BJ (cell line): ENCODE measurements at regions not wholly inside any gene's neighbourhood (a gene's known extent, or its start where the extent isn't known, plus 50 kb on each side); places are given as distances from the start of the nearest gene placed in this dataset.
A peak's percentile ranks its signal among the peaks of the same experiment; 100 is the strongest.

ENCODE experiments used
- CTCF ChIA-PET: fragments of 350-600 bp; formaldehyde crosslinking; extraction: SDS; loops from one replicate; lab custom pipeline; 2021; ENCODE audit warnings: antibody characterized with exemption, inconsistent platforms; lab: Yijun Ruan, JAX
- POLR2A ChIA-PET: fragments of 300-600 bp; sonication (Branson Sonifier 250); formaldehyde crosslinking; extraction: SDS; loops from one replicate; lab custom pipeline; 2021; ENCODE audit warnings: antibody characterized with exemption; lab: Charles Lee
- DNase-seq: peaks from one replicate; pipeline ENCODE4 v3.0.0-alpha.2; 2011; ENCODE audit warnings: low read depth
- H3K27me3 ChIP-seq: 2 replicates; pipeline ENCODE4 v1.6.0; 2011; ENCODE audit warnings: low read length; ENCODE audit not compliant: control insufficient read depth, insufficient read depth
- H3K36me3 ChIP-seq: 2 replicates; pipeline ENCODE4 v1.5.1; 2011; ENCODE audit warnings: low read length; ENCODE audit not compliant: control insufficient read depth, insufficient read depth
- H3K4me3 ChIP-seq: 2 replicates; pipeline ENCODE4 v1.5.1; 2011; ENCODE audit warnings: low read depth, mild to moderate bottlenecking, control low read depth, low read length
- TF ChIP-seq, protein P1 (sequence below): IDR thresholded peaks from 2 replicates; pipeline ENCODE4 v1.5.1; 2011; ENCODE audit warnings: low read depth, mild to moderate bottlenecking, control low read depth, inconsistent platforms, low read length, moderate library complexity; ENCODE audit not compliant: insufficient read depth

DNA sequence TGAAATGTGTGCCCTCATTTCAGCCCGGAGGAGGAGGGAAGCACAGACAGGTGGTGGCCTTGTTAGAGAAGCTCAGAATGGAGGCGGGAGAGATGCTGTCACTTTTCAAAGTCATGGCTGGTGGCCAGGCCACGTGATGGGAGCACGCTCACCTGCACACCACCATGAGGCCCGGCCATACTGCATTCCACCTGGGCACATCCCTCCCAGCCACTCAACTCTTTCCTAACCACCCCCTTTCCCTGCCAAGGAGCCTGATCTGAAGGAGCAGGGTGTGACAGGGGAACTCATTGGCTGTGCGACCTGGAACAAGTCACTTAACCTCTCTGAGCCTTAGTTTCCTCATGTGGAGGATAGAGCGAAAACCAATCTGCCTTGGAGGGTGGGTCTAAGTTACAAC is 364.5 kb downstream of the CTTN start:
- POLR2A ChIA-PET, result no interaction called here
- Histone ChIP-seq H3K27me3 (no peaks in the 10 kb centered on the region), H3K4me3 (no peak overlapping the region), H3K36me3 (no peaks in the 10 kb centered on the region)
- TF ChIP-seq, protein P1, sequence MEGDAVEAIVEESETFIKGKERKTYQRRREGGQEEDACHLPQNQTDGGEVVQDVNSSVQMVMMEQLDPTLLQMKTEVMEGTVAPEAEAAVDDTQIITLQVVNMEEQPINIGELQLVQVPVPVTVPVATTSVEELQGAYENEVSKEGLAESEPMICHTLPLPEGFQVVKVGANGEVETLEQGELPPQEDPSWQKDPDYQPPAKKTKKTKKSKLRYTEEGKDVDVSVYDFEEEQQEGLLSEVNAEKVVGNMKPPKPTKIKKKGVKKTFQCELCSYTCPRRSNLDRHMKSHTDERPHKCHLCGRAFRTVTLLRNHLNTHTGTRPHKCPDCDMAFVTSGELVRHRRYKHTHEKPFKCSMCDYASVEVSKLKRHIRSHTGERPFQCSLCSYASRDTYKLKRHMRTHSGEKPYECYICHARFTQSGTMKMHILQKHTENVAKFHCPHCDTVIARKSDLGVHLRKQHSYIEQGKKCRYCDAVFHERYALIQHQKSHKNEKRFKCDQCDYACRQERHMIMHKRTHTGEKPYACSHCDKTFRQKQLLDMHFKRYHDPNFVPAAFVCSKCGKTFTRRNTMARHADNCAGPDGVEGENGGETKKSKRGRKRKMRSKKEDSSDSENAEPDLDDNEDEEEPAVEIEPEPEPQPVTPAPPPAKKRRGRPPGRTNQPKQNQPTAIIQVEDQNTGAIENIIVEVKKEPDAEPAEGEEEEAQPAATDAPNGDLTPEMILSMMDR, result no peak
- no peak for DNase-seq
- CTCF ChIA-PET, result interaction anchor here (1.1 kb wide), 1 partner anchor 320 kb away, joined by 3 read pairs; no protein-coding TSS in a partner anchor

DNA sequence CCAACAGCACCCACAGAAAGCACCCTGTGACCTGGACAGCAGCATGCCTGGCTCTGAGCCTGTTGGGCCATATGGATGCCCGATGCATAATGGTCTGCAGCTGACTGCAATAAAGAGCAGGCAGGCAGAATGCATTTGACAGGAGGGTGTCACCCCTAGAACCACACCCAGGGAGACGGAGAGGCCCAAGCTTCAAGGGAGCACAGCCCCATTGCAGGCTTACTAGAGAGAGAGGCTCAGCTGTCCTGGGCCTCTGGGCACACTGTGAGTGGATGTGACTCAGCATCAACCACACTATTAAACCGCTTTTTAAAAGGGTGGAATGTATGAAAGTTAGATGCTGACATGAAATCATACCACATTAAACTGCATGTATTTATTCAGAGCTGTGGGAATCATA is 365.3 kb downstream of the CTTN start:
- H3K27me3 ChIP-seq, result no peaks in the 10 kb centered on the region
- no peaks in the 10 kb centered on the region for H3K36me3 ChIP-seq
- DNase-seq, result peak; percentile 59
- ChIA-PET POLR2A (no interaction called here), CTCF (interaction anchor here (1.1 kb wide), 1 partner anchor 321 kb away, joined by 3 read pairs; no protein-coding TSS in a partner anchor)
- TF ChIP-seq, protein P1, result no peak
- H3K4me3 ChIP-seq, result no peak overlapping the region

DNA sequence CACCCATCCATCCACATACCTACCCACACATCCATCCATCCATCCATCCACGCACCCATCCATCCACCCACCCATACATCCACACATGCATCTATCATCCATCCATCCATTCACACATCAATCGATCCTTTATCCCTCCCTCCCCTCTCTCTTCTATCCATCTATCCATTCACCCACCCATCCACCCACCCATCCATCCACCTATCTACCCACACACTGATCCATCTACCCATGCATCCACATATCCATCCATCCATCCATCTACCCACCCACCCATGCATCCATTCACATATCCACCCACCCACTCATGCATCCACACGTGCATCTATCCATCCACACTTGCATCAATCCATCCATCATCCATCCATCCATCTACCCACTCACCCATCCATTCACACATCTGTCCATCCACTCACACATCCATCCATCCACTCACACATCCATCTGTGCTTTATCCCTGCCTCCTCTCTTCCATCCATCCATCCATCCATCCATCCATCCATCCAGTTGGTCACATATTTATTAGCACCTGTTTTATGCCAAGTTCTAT is 366.1 kb downstream of the CTTN start:
- ChIA-PET CTCF (no interaction called here), POLR2A (no interaction called here)
- no peak overlapping the region for H3K4me3 ChIP-seq
- TF ChIP-seq, protein P1, result no peak
- H3K27me3 ChIP-seq, result no peaks in the 10 kb centered on the region
- H3K36me3 ChIP-seq, result no peaks in the 10 kb centered on the region
- no peak for DNase-seq

DNA sequence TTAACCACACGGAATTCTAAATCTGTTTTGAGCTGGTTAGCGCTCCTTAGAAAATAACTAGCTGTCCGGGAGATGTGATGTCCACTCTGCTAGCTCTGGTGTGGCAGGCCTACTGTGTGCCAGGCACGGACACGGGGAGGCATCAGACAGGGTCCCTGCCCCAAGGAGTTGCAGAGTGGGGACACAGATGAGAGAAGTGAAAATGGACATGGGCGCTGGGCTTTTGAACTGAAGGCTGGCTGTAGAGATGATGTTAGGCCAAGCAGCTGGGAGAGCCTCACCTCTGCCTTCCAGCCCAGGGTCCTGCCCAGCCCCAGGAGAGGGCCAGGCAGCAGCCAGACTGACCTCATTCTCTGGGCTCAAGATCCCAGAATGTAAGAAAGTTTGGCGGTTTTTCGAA is 368.6 kb downstream of the CTTN start:
- Histone ChIP-seq H3K4me3 (no peak overlapping the region), H3K27me3 (no peaks in the 10 kb centered on the region), H3K36me3 (no peaks in the 10 kb centered on the region)
- POLR2A ChIA-PET, result no interaction called here
- CTCF ChIA-PET, result no interaction called here
- TF ChIP-seq, protein P1, result no peak
- DNase-seq, result no peak

DNA sequence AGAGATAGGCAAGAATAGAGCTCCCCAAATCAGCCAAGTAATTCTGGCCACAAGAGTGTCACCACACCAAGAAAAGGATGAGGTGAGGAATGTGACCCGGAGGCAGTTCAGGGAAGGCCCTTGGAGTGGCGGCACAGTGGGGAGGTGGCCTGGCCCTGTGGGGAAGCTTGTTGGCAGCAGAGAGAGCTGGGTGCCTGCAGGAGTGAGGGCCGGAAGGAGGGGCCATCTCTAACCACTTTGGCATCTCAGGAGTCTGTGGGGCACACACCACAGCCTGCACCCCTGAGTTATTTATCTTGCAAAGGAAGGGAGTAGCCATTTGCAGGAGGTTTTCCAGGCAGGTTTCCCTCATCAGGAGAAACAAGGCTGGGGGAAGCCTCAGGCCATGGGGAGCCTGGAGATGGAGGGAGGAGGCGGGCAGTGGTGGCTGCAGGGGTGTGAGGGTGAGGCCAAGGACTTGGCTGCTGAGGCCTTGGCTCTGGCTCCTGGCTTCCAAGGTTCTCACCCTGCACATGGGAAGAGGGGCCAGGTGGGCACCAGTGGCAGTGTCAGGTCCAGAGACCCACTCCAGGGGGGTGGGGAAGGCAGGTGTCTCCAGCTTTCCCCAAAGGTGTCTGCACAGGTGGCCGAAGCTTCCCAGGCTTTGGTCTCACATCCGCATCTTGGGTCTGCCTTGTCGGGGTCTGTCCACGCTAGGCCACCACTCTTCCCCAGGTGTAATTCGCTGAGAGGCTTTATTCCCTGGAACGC is 370.2 kb downstream of the CTTN start:
- DNase-seq, result no peak
- no peaks in the 10 kb centered on the region for H3K36me3 ChIP-seq
- H3K4me3 ChIP-seq, result no peak overlapping the region
- ChIA-PET POLR2A (no interaction called here), CTCF (interaction anchor here (1.9 kb wide), 1 partner anchor 12 kb away, joined by 6 read pairs; no protein-coding TSS in a partner anchor)
- H3K27me3 ChIP-seq, result no peaks in the 10 kb centered on the region
- TF ChIP-seq, protein P1, result no peak
